ENCODE measurements at regions not wholly inside any gene's neighbourhood (a gene's known extent, or its start where the extent isn't known, plus 50 kb on each side); places are given as distances from the start of the nearest gene placed in this dataset.

DNA sequence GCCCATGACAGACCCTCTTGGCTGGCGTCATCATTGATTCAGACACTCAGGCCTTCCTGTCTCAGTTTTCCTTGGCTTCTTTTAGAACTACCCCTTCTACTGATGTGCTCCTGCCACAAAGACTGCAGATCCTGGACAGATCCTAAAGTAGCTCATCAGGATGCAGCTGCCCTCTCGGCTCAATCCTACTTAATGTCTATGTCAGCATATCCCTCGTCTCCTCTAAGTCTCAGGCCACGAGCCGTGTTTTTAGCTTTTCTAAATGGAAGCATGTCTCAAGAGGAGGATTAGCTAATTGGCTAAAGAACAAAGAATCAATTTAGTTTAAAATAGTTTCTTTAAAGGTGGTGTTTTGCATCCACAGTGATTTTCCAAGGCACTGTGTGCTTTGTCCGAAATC lies 447.7 kb downstream of the STIM2 start:
- TF ChIP-seq GATA2 (IDR thresholded peaks at IDR 0.05; ENCODE audit: low read depth, low read length) (no peak), GATA3 (IDR thresholded peaks at IDR 0.05; ENCODE audit: low read depth, low read length) (no peak)

Measured in SH-SY5Y (cell line).